A673 (cell line): ENCODE measurements at regions not wholly inside any gene's neighbourhood (a gene's known extent, or its start where the extent isn't known, plus 50 kb on each side); places are given as distances from the start of the nearest gene placed in this dataset.

ENCODE experiments used
- EZH2 ChIP-seq: fragments of 200-600 bp; sonication (generic); IDR thresholded peaks from 2 replicates; pipeline ENCODE4 v1.6.1; 2017; ENCODE audit warnings: borderline replicate concordance, low read depth, mild to moderate bottlenecking, mixed read lengths, antibody characterized with exemption, low read length; ENCODE audit not compliant: poor library complexity, severe bottlenecking
- TF ChIP-seq, protein P1 (sequence below): fragments of 300-800, 200-600 bp; sonication (generic); conservative IDR thresholded peaks from 2 replicates; pipeline ENCODE4 v1.5.1; 2017; ENCODE audit warnings: low read depth, mild to moderate bottlenecking, antibody characterized with exemption, low read length, moderate library complexity, mixed read lengths

DNA sequence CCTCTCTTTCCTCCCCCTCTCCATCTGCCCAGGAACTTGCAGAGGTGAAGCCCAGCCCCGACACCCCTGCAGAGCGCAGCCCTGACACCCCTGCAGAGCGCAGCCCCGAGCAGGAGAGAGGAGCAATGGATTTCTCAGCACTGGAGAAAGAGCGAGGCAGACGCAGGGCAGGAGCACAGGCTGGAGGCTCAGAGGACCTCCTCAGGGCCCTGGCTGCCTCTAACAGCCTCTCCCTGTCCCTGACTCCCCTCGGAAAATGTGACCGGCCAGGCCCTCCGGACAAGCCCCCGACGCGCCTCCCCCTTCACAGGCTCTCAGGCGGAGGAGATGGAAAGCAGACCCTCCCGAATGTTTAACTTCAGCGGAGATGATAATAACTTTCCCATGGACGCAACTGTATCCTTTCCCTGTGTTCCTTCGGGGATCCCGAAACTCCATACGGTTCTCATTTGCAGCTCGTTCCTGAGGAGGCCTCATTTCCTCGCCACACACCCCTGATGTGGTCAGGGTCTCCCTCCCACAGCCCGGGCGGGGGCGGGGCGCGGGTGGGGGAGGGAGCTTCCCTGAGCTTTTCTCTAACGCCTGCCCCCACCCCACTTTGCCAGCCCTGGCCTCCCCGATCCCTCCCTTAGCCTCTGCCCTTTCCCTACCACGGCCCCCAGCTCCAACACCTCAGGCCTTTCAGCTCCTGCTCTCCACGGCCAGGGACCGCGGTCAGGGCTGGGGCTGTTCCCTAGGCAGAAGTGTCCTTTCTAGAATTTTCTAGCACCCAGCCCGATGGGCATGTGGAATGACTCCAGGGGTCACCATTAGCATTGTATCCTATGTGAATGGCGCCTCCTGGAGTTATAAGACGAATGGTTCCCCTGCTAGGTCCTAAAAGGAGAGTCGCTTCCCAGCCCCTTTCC is 201.1 kb upstream of the BCOR start:
- TF ChIP-seq, protein P1, sequence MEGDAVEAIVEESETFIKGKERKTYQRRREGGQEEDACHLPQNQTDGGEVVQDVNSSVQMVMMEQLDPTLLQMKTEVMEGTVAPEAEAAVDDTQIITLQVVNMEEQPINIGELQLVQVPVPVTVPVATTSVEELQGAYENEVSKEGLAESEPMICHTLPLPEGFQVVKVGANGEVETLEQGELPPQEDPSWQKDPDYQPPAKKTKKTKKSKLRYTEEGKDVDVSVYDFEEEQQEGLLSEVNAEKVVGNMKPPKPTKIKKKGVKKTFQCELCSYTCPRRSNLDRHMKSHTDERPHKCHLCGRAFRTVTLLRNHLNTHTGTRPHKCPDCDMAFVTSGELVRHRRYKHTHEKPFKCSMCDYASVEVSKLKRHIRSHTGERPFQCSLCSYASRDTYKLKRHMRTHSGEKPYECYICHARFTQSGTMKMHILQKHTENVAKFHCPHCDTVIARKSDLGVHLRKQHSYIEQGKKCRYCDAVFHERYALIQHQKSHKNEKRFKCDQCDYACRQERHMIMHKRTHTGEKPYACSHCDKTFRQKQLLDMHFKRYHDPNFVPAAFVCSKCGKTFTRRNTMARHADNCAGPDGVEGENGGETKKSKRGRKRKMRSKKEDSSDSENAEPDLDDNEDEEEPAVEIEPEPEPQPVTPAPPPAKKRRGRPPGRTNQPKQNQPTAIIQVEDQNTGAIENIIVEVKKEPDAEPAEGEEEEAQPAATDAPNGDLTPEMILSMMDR, result peak; percentile 43
- TF ChIP-seq EZH2, result no peak
